CD14-positive monocyte (primary cell): ENCODE measurements at regions not wholly inside any gene's neighbourhood (a gene's known extent, or its start where the extent isn't known, plus 50 kb on each side); places are given as distances from the start of the nearest gene placed in this dataset.

Experiments used
- DNase-seq, 3 donors: peaks; one replicate each; pipeline ENCODE4 v3.0.0-alpha.2; 2011 to 2022
- H2AFZ ChIP-seq: 2 replicates; pipeline ENCODE4 v1.6.0; 2012; ENCODE audit warnings: mild to moderate bottlenecking, low read depth, low read length, inconsistent platforms; ENCODE audit not compliant: insufficient read depth, poor library complexity, severe bottlenecking
- H3K27ac ChIP-seq, 2 donors: 1 replicate in 1 of 2; 2 replicates in 1 of 2; pipeline ENCODE4 v1.5.1; 2012 to 2013; ENCODE audit warnings: low read length in 2 of 2, control low read depth in 1 of 2, inconsistent platforms in 1 of 2, low read depth in 1 of 2, mild to moderate bottlenecking in 1 of 2
- H3K27me3 ChIP-seq, 2 donors: one replicate each; pipeline versions ENCODE4 v1.6.0 to v1.6.1; 2011 to 2013; ENCODE audit warnings: low read length in 2 of 2; ENCODE audit not compliant: control insufficient read depth in 2 of 2, insufficient read depth in 2 of 2
- H3K36me3 ChIP-seq, 2 donors: replicated peaks in 1 of 2; 1 replicate in 1 of 2; 2 replicates in 1 of 2; pipeline versions ENCODE4 v1.5.1 to v1.6.1; 2012 to 2013; ENCODE audit warnings: low read length in 2 of 2, control low read depth in 1 of 2, inconsistent platforms in 1 of 2, mild to moderate bottlenecking in 1 of 2; ENCODE audit not compliant: insufficient read depth in 2 of 2, control insufficient read depth in 1 of 2
- H3K4me1 ChIP-seq, 2 donors: 1 replicate in 1 of 2; 2 replicates in 1 of 2; pipeline versions ENCODE4 v1.5.1 to v1.6.1; 2012 to 2013; ENCODE audit warnings: low read length in 2 of 2, control low read depth in 1 of 2, inconsistent platforms in 1 of 2, mild to moderate bottlenecking in 1 of 2, moderate library complexity in 1 of 2; ENCODE audit not compliant: insufficient read depth in 2 of 2, control insufficient read depth in 1 of 2
- H3K4me2 ChIP-seq: replicated peaks from 2 replicates; pipeline ENCODE3; 2012; ENCODE audit warnings: low read length, moderate library complexity, mild to moderate bottlenecking; ENCODE audit not compliant: poor library complexity, severe bottlenecking; ENCODE audit errors: extremely low read depth
- H3K4me3 ChIP-seq, 3 experiments: fragments of 200-600 bp in 1 of 3; sonication (generic) in 1 of 3; replicated peaks in 1 of 3; 1 replicate in 2 of 3; 2 replicates in 1 of 3; pipeline ENCODE4 v1.5.1; 2011 to 2013; ENCODE audit warnings: low read length in 3 of 3, mild to moderate bottlenecking in 3 of 3, control low read depth in 2 of 3, low read depth in 2 of 3, inconsistent platforms in 1 of 3, moderate library complexity in 1 of 3
- H3K79me2 ChIP-seq: 2 replicates; pipeline ENCODE4 v1.6.0; 2012; ENCODE audit warnings: mild to moderate bottlenecking, control low read depth, inconsistent platforms, low read length, moderate library complexity; ENCODE audit not compliant: insufficient read depth
- H3K9ac ChIP-seq: 2 replicates; pipeline ENCODE4 v1.6.0; 2017; ENCODE audit warnings: low read length, mild to moderate bottlenecking; ENCODE audit not compliant: insufficient read depth, poor library complexity, severe bottlenecking
- H3K9me3 ChIP-seq, 2 donors: replicated peaks in 1 of 2; 1 replicate in 1 of 2; 2 replicates in 1 of 2; pipeline versions ENCODE4 v1.5.1 to v1.6.1; 2012 to 2013; ENCODE audit warnings: low read length in 2 of 2, control low read depth in 1 of 2; ENCODE audit not compliant: control insufficient read depth in 1 of 2, insufficient read depth in 1 of 2
- H4K20me1 ChIP-seq: 2 replicates; pipeline ENCODE4 v1.6.0; 2012; ENCODE audit warnings: mild to moderate bottlenecking, low read length, control low read depth, moderate library complexity; ENCODE audit not compliant: insufficient read depth
- H3K27ac Mint-ChIP-seq, 7 donors: one replicate each; pipeline ENCODE4 v1.8.0; 2020; ENCODE audit warnings: mild to moderate bottlenecking in 7 of 7, mixed read lengths in 7 of 7, moderate library complexity in 6 of 7, inconsistent platforms in 2 of 7
- H3K27me3 Mint-ChIP-seq, 3 donors: one replicate each; pipeline ENCODE4 v1.8.0; 2021 to 2022; ENCODE audit warnings: low read depth in 3 of 3, mild to moderate bottlenecking in 3 of 3, mixed read lengths in 3 of 3, moderate library complexity in 3 of 3, inconsistent platforms in 1 of 3
- H3K36me3 Mint-ChIP-seq, 2 donors: one replicate each; pipeline ENCODE4 v1.8.0; 2020; ENCODE audit warnings: mixed read lengths in 2 of 2, inconsistent platforms in 1 of 2, mild to moderate bottlenecking in 1 of 2
- H3K4me1 Mint-ChIP-seq: one replicate; pipeline ENCODE4 v1.8.0; 2020; ENCODE audit warnings: mild to moderate bottlenecking, mixed read lengths
- H3K4me3 Mint-ChIP-seq, 2 donors: one replicate each; pipeline ENCODE4 v1.8.0; 2020; ENCODE audit warnings: mild to moderate bottlenecking in 2 of 2, mixed read lengths in 2 of 2, moderate library complexity in 1 of 2
- H3K9me3 Mint-ChIP-seq, 7 donors: one replicate each; pipeline ENCODE4 v1.8.0; 2020 to 2022; ENCODE audit warnings: mixed read lengths in 7 of 7, mild to moderate bottlenecking in 6 of 7, moderate library complexity in 6 of 7, inconsistent platforms in 2 of 7
- CTCF ChIP-seq: fragments of 200-600 bp; IDR thresholded peaks from one replicate; pipeline ENCODE4 v1.8.0; 2022; ENCODE audit warnings: antibody characterized with exemption, mild to moderate bottlenecking
- WGBS: methylation state at CpG from one replicate; pipeline ENCODE4 v1.1.5; 2013; ENCODE audit warnings: missing lambda C conversion rate; ENCODE audit not compliant: insufficient coverage; 5-methylcytosine and 5-hydroxymethylcytosine counted together
- intact Hi-C, 2 donors: fragments of 100-400 bp; cut with micrococcal nuclease; formaldehyde crosslinking; loops; one replicate each; pipeline versions ENCODE4 v1.15.0 to v1.15.1; 2023

DNA sequence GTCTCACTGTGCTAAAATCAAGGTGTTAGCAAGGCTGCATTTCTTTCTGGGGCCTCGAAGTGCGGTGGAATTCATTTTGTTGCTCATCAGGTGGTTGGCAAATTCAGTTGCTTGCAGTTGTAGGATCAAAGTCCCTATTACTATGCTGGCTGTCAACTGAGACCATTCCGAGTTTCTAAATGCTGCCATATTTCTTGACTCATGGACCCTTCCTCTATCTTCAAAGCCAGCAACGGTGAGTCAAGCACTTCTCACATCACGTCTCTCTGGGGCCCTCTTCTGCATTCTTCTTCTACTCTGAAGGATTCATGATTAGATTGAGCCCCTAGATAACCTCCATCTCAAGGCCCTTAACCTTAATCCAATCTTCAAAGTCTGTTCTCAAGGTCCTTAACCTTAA is 619.7 kb downstream of the HACE1 start:
- H3K4me1 Mint-ChIP-seq, result no peaks in the 10 kb centered on the region
- H3K27ac Mint-ChIP-seq, result no peak overlapping the region
- H3K9me3 Mint-ChIP-seq, result peaks cover 0 to 7% (median 0%) of the 10 kb centered on the region in 7 donors
- H3K79me2 ChIP-seq, result no peaks in the 10 kb centered on the region
- H3K9me3 ChIP-seq, result no peaks in the 10 kb centered on the region
- intact Hi-C loops, result no loop called here
- no peak overlapping the region for H2AFZ ChIP-seq
- no peaks in the 10 kb centered on the region for H3K27me3 ChIP-seq
- H3K4me1 ChIP-seq, result no peaks in the 10 kb centered on the region
- 99% methylated on average over 5 of the region's 5 CpGs for WGBS
- H3K36me3 Mint-ChIP-seq, result no peaks in the 10 kb centered on the region
- peaks cover 0 to 1% (median 0%) of the 10 kb centered on the region in 3 donors for H3K27me3 Mint-ChIP-seq
- no peak overlapping the region for H3K4me3 ChIP-seq
- H3K9ac ChIP-seq, result no peak overlapping the region
- no peak for TF ChIP-seq CTCF
- no peak overlapping the region for H3K27ac ChIP-seq
- no peaks in the 10 kb centered on the region for H3K36me3 ChIP-seq
- no peak for DNase-seq
- H3K4me2 ChIP-seq, result no peak overlapping the region
- no peaks in the 10 kb centered on the region for H4K20me1 ChIP-seq
- H3K4me3 Mint-ChIP-seq, result no peak overlapping the region

DNA sequence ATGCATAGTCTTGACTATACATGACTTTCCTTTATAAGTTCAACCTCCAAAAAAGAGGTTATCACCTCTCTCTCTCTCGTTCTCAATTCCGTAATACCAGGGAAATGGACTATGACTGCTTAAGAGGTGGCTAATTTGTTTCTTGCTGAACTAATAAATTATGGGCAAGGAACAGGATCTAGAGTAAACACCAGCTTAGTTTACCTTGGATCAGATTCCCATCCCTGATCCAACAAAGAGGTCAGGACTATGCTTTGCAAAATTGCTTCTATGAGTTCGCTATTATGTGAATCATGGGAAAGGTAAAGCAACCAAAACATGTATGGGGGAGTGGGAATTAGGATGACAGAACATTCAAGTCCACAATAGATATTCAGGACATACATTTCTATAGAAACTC is 630.7 kb downstream of the HACE1 start:
- Histone ChIP-seq H2AFZ (no peak overlapping the region), H3K9ac (no peak overlapping the region), H3K9me3 (no peaks in the 10 kb centered on the region), H3K4me2 (no peak overlapping the region), H3K27ac (no peak overlapping the region), H3K4me3 (no peak overlapping the region), H3K27me3 (no peaks in the 10 kb centered on the region), H3K79me2 (no peaks in the 10 kb centered on the region), H3K36me3 (no peaks in the 10 kb centered on the region), H3K4me1 (no peaks in the 10 kb centered on the region), H4K20me1 (no peaks in the 10 kb centered on the region)
- intact Hi-C loops, result no loop called here
- no peak for DNase-seq
- no peak for TF ChIP-seq CTCF
- 100% methylated on average over 1 of the region's 3 CpGs for WGBS
- Mint-ChIP-seq H3K4me3 (no peak overlapping the region), H3K4me1 (no peaks in the 10 kb centered on the region), H3K36me3 (no peaks in the 10 kb centered on the region), H3K27ac (no peak overlapping the region), H3K9me3 (peaks cover 0 to 2% (median 0%) of the 10 kb centered on the region in 7 donors), H3K27me3 (peaks cover 0 to 1% (median 1%) of the 10 kb centered on the region in 3 donors)
